Heart left ventricle (tissue), 16 donors: ENCODE measurements at regions not wholly inside any gene's neighbourhood (a gene's known extent, or its start where the extent isn't known, plus 50 kb on each side); places are given as distances from the start of the nearest gene placed in this dataset.

Source experiments
- ATAC-seq, 4 donors: fragments of 200-7000 bp; cut with Tn5 transposase; one replicate each; pipeline ENCODE4 v1.9.1; 2020 to 2022; ENCODE audit warnings: moderate library complexity in 4 of 4, mild to moderate bottlenecking in 3 of 4, moderate number of reproducible peaks in 1 of 4
- DNase-seq, 5 donors: peaks; one replicate each; pipeline ENCODE4 v3.0.0-alpha.2; 2020
- H3K27ac ChIP-seq, 12 donors: fragments of 200-600 bp; sonication (generic) in 4 of 12; one replicate each; pipeline versions ENCODE4 v1.5.0 to v1.8.0; 2016 to 2022; ENCODE audit warnings: mild to moderate bottlenecking in 2 of 12
- H3K27me3 ChIP-seq, 9 donors: fragments of 200-600 bp; sonication (generic) in 2 of 9; one replicate each; pipeline versions ENCODE4 v1.5.1 to v1.8.0; 2016 to 2022; ENCODE audit warnings: mild to moderate bottlenecking in 3 of 9
- H3K36me3 ChIP-seq, 9 donors: fragments of 200-600 bp; sonication (generic) in 2 of 9; one replicate each; pipeline versions ENCODE4 v1.5.0 to v1.8.0; 2018 to 2022; ENCODE audit warnings: mild to moderate bottlenecking in 2 of 9
- H3K4me1 ChIP-seq, 12 donors: fragments of 200-600 bp; sonication (generic) in 4 of 12; one replicate each; pipeline versions ENCODE4 v1.5.0 to v1.8.0; 2016 to 2022; ENCODE audit warnings: mild to moderate bottlenecking in 3 of 12
- H3K4me3 ChIP-seq, 12 donors: fragments of 200-600 bp; sonication (generic) in 4 of 12; one replicate each; pipeline versions ENCODE4 v1.5.0 to v1.8.0; 2017 to 2022; ENCODE audit warnings: mild to moderate bottlenecking in 9 of 12, moderate library complexity in 4 of 12
- H3K9me3 ChIP-seq, 12 donors: fragments of 200-600 bp; sonication (generic) in 4 of 12; one replicate each; pipeline versions ENCODE4 v1.5.0 to v1.8.0; 2016 to 2022; ENCODE audit warnings: mild to moderate bottlenecking in 1 of 12
- CTCF ChIP-seq, 12 donors: fragments of 200-600 bp; sonication (generic) in 4 of 12; IDR thresholded peaks; one replicate each; pipeline versions ENCODE4 v1.5.0 to v1.8.0; 2018 to 2022; ENCODE audit warnings: antibody characterized with exemption in 12 of 12, mild to moderate bottlenecking in 5 of 12
- POLR2A ChIP-seq, 2 donors: fragments of 450-650 bp; IDR thresholded peaks; one replicate each; pipeline ENCODE4 v1.6.1; 2017; ENCODE audit warnings: antibody characterized with exemption in 2 of 2, mild to moderate bottlenecking in 2 of 2, moderate library complexity in 2 of 2
- WGBS, 4 donors: extraction: QIAGEN DNeasy Blood & Tissue Kit in 2 of 4; methylation state at CpG; one replicate each; pipeline versions ENCODE4 v1.1.5 to v1.1.7; 2013 to 2018; 5-methylcytosine and 5-hydroxymethylcytosine counted together
- intact Hi-C, 10 donors: fragments of 100-400 bp; cut with DNase I; formaldehyde crosslinking; loops; one replicate each; pipeline versions ENCODE4 v1.11.1 to v1.14.2; 2022
- donor health status: ischemic (EF 13 %, LVEDD 7.1; RV severe dilation, severe dysfunction).
- donor health status: healthy with polysubstance abuse.
- donor health status: DM: no; HTN: yes; CAD: no.
- donor health status: DM: no; HTN: no; CAD: no.
- donor health status: ischemic (EF 25% LVEDD 6.9; RV normal size, moderate dysfunction).
- donor health status: ischemic (EF 25% LVEDD 5.7; RV mildly dilated, moderate dysfunction).
- donor health status: healthy.
- donor health status: DM: yes; HTN: yes; CAD: no.
- donor health status: ischemic (EF 35%, LVEDD 5.7; RV mildly dilated, moderate dysfunction).
- donor health status: nonischemic (EF 11% LVEDD 7.7; RV severe dilation, severe dysfunction).
- donor health status: DM: yes; HTN: yes; CAD: no.
- donor health status: PGD.
- donor health status: ischemic (EF 29% LVEDD 5.4; RV normal size, mild dysfunction).
- donor health status: nonischemic (EF 23%, LVEDD 6.1; RV moderate dilation, normal function).

GRCh38 chr1:200346700-200347099 is 63.1 kb downstream of the ZNF281 start:
- intact Hi-C loops = no loop called here
- ATAC-seq (no peak), DNase-seq (no peak)
- 88 to 91% (median 89%) methylated on average over 9 of the region's 9 CpGs for WGBS, 4 donors
- Histone ChIP-seq H3K4me1 (peaks cover 0 to 5% (median 0%) of the 10 kb centered on the region in 12 donors), H3K9me3 (no peaks in the 10 kb centered on the region), H3K36me3 (no peaks in the 10 kb centered on the region), H3K27ac (no peak overlapping the region), H3K4me3 (no peak overlapping the region), H3K27me3 (no peaks in the 10 kb centered on the region)
- TF ChIP-seq POLR2A (IDR thresholded peaks at IDR 0.05) (no peak), CTCF (IDR thresholded peaks at IDR 0.05) (no peak)

GRCh38 chr1:200345520-200345919 is 64.3 kb downstream of the ZNF281 start:
- no peak for ATAC-seq
- intact Hi-C loops = no loop called here
- WGBS, 4 donors = 84 to 95% (median 92%) methylated on average over 4 of the region's 4 CpGs
- Histone ChIP-seq H3K4me3 (no peak overlapping the region), H3K4me1 (no peaks in the 10 kb centered on the region), H3K9me3 (no peaks in the 10 kb centered on the region), H3K36me3 (no peaks in the 10 kb centered on the region), H3K27me3 (no peaks in the 10 kb centered on the region), H3K27ac (no peak overlapping the region)
- TF ChIP-seq POLR2A (IDR thresholded peaks at IDR 0.05) (no peak), CTCF (IDR thresholded peaks at IDR 0.05) (no peak)
- no peak for DNase-seq

- Histone ChIP-seq H3K4me1 (no peaks in the 10 kb centered on the region), H3K9me3 (no peaks in the 10 kb centered on the region), H3K4me3 (no peak overlapping the region), H3K27me3 (no peaks in the 10 kb centered on the region), H3K36me3 (no peaks in the 10 kb centered on the region), H3K27ac (no peak overlapping the region)
- TF ChIP-seq CTCF (IDR thresholded peaks at IDR 0.05) = no peak
- TF ChIP-seq POLR2A (IDR thresholded peaks at IDR 0.05) = no peak
- 95 to 100% (median 99%) methylated on average over 2 of the region's 2 CpGs for WGBS, 4 donors
- no peak for DNase-seq
- intact Hi-C loops = no loop called here
- ATAC-seq = no peak
Observed at GRCh38 chr1:200343874-200344273, 66.0 kb downstream of the ZNF281 start.

GRCh38 chr1:200342511-200343311 is 67.1 kb downstream of the ZNF281 start:
- H3K4me1 ChIP-seq = peaks cover 0 to under 1% (median 0%) of the 10 kb centered on the region in 12 donors
- ATAC-seq (no peak), DNase-seq (no peak)
- no peak overlapping the region for H3K4me3 ChIP-seq
- no peaks in the 10 kb centered on the region for H3K27me3 ChIP-seq
- intact Hi-C loops = no loop called here
- H3K36me3 ChIP-seq = no peaks in the 10 kb centered on the region
- no peak overlapping the region for H3K27ac ChIP-seq
- WGBS, 4 donors = 71 to 80% (median 79%) methylated on average over 5 of the region's 5 CpGs
- no peaks in the 10 kb centered on the region for H3K9me3 ChIP-seq
- no peak for TF ChIP-seq CTCF (IDR thresholded peaks at IDR 0.05)
- TF ChIP-seq POLR2A (IDR thresholded peaks at IDR 0.05) = no peak
